Adrenal gland (tissue), 5 donors: ENCODE measurements at regions not wholly inside any gene's neighbourhood (a gene's known extent, or its start where the extent isn't known, plus 50 kb on each side); places are given as distances from the start of the nearest gene placed in this dataset.

ENCODE experiments used
- CTCF ChIP-seq, 6 experiments: fragments of 450-650 bp in 4 of 6; fragments of 200-600 bp in 2 of 6; sonication (generic) in 1 of 6; IDR thresholded peaks; 1 replicate in 5 of 6; 2 replicates in 1 of 6; pipeline versions ENCODE4 v1.5.1 to v1.8.0; 2016 to 2021; ENCODE audit warnings: antibody characterized with exemption in 6 of 6, mild to moderate bottlenecking in 2 of 6, moderate library complexity in 1 of 6
- POLR2A ChIP-seq, 2 donors: fragments of 450-650 bp; IDR thresholded peaks; one replicate each; pipeline ENCODE4 v1.6.1; 2017; ENCODE audit warnings: antibody characterized with exemption in 2 of 2, mild to moderate bottlenecking in 2 of 2, moderate library complexity in 1 of 2
- donor health status: DM: no; HTN: no; CAD: no.

GRCh38 chr7:47712416-47712815 is 130.5 kb upstream of the TNS3 start:
- TF ChIP-seq POLR2A (IDR thresholded peaks at IDR 0.05) (no peak), CTCF (IDR thresholded peaks at IDR 0.05) (no peak)
